GM21526 (cell line): ENCODE measurements at regions not wholly inside any gene's neighbourhood (a gene's known extent, or its start where the extent isn't known, plus 50 kb on each side); places are given as distances from the start of the nearest gene placed in this dataset.

Source experiments
- ATAC-seq: cut with Tn5 transposase; IDR thresholded peaks from one replicate; pipeline ENCODE4 v1.9.1; 2021; ENCODE audit warnings: moderate library complexity; ENCODE audit not compliant: unreplicated experiment, low FRiP score

- ATAC-seq, result no peak
These were observed 86.9 kb downstream of the FGF9 start for GRCh38 chr13:21757763-21758162.

GRCh38 chr13:21758441-21758840, 87.6 kb downstream of the FGF9 start:
- no peak for ATAC-seq

GRCh38 chr13:21759463-21759862, 88.6 kb downstream of the FGF9 start:
- ATAC-seq, result no peak

- no peak for ATAC-seq
These were observed 89.0 kb downstream of the FGF9 start for GRCh38 chr13:21759911-21760310.

- ATAC-seq, result no peak
These were observed 90.9 kb downstream of the FGF9 start for GRCh38 chr13:21761770-21762169.

GRCh38 chr13:21762512-21762911, 91.6 kb downstream of the FGF9 start:
- no peak for ATAC-seq

- ATAC-seq, result no peak
These were observed 96.2 kb downstream of the FGF9 start for GRCh38 chr13:21767032-21767431.

GRCh38 chr13:21771075-21771474, 100.2 kb downstream of the FGF9 start:
- ATAC-seq, result no peak

- no peak for ATAC-seq
These were observed 106.3 kb downstream of the FGF9 start for GRCh38 chr13:21777166-21777565.

- no peak for ATAC-seq
These were observed 106.9 kb downstream of the FGF9 start for GRCh38 chr13:21777813-21778212.

- no peak for ATAC-seq
These were observed 111.9 kb downstream of the FGF9 start for GRCh38 chr13:21782736-21783135.

GRCh38 chr13:21785990-21786389, 115.1 kb downstream of the FGF9 start:
- ATAC-seq, result no peak

- no peak for ATAC-seq
These were observed 125.2 kb downstream of the FGF9 start for GRCh38 chr13:21796066-21796465.

GRCh38 chr13:21796775-21797514, 126.1 kb downstream of the FGF9 start:
- no peak for ATAC-seq

- ATAC-seq, result no peak
These were observed 126.9 kb downstream of the FGF9 start for GRCh38 chr13:21797736-21798135.

GRCh38 chr13:21798181-21798580, 127.3 kb downstream of the FGF9 start:
- ATAC-seq, result no peak

GRCh38 chr13:21799671-21800070, 128.8 kb downstream of the FGF9 start:
- ATAC-seq, result no peak

GRCh38 chr13:21800837-21801616, 130.2 kb downstream of the FGF9 start:
- no peak for ATAC-seq

- ATAC-seq, result no peak
These were observed 134.9 kb downstream of the FGF9 start for GRCh38 chr13:21805733-21806132.

- no peak for ATAC-seq
These were observed 141.3 kb downstream of the FGF9 start for GRCh38 chr13:21812192-21812626.

- ATAC-seq, result no peak
These were observed 142.2 kb downstream of the FGF9 start for GRCh38 chr13:21813110-21813509.

- no peak for ATAC-seq
These were observed 143.0 kb downstream of the FGF9 start for GRCh38 chr13:21813844-21814243.
